ENCODE measurements at regions not wholly inside any gene's neighbourhood (a gene's known extent, or its start where the extent isn't known, plus 50 kb on each side); places are given as distances from the start of the nearest gene placed in this dataset.

GRCh38 chr19:27705896-27706295 is 1507.1 kb downstream of the UQCRFS1 start:
- DNase-seq, result no peak

- DNase-seq, result no peak
Observed at GRCh38 chr19:27694361-27695055, 1518.4 kb downstream of the UQCRFS1 start.

GRCh38 chr19:27691991-27692390 is 1521.0 kb downstream of the UQCRFS1 start:
- no peak for DNase-seq

- no peak for DNase-seq
Observed at GRCh38 chr19:27689734-27690241, 1523.2 kb downstream of the UQCRFS1 start.

GRCh38 chr19:27684293-27684692 is 1528.7 kb downstream of the UQCRFS1 start:
- DNase-seq, result no peak

GRCh38 chr19:27681972-27682371 is 1531.0 kb downstream of the UQCRFS1 start:
- DNase-seq, result no peak

GRCh38 chr19:27679905-27680304 is 1533.0 kb downstream of the UQCRFS1 start:
- no peak for DNase-seq

- no peak for DNase-seq
Observed at GRCh38 chr19:27679399-27679798, 1533.6 kb downstream of the UQCRFS1 start.

GRCh38 chr19:27676877-27677276 is 1536.1 kb downstream of the UQCRFS1 start:
- DNase-seq, result no peak

- no peak for DNase-seq
Observed at GRCh38 chr19:27676334-27676733, 1536.6 kb downstream of the UQCRFS1 start.

- DNase-seq, result no peak
Observed at GRCh38 chr19:27675771-27676170, 1537.2 kb downstream of the UQCRFS1 start.

- no peak for DNase-seq
Observed at GRCh38 chr19:27674701-27675100, 1538.2 kb downstream of the UQCRFS1 start.

GRCh38 chr19:27673986-27674385 is 1539.0 kb downstream of the UQCRFS1 start:
- no peak for DNase-seq

- no peak for DNase-seq
Observed at GRCh38 chr19:27672309-27673047, 1540.5 kb downstream of the UQCRFS1 start.

- no peak for DNase-seq
Observed at GRCh38 chr19:27671876-27672275, 1541.1 kb downstream of the UQCRFS1 start.

- no peak for DNase-seq
Observed at GRCh38 chr19:27660428-27660827, 1552.5 kb downstream of the UQCRFS1 start.

- DNase-seq, result no peak
Observed at GRCh38 chr19:27657271-27658051, 1555.5 kb downstream of the UQCRFS1 start.

- no peak for DNase-seq
Observed at GRCh38 chr19:27654266-27654990, 1558.5 kb downstream of the UQCRFS1 start.

GRCh38 chr19:27652796-27653195 is 1560.2 kb downstream of the UQCRFS1 start:
- no peak for DNase-seq

- no peak for DNase-seq
Observed at GRCh38 chr19:27652281-27652680, 1560.7 kb downstream of the UQCRFS1 start.

- DNase-seq, result no peak
Observed at GRCh38 chr19:27647423-27647822, 1565.5 kb downstream of the UQCRFS1 start.

- no peak for DNase-seq
Observed at GRCh38 chr19:27635401-27635800, 1577.5 kb downstream of the UQCRFS1 start.

- no peak for DNase-seq
Observed at GRCh38 chr19:27618006-27618405, 1594.9 kb downstream of the UQCRFS1 start.
